HG03520 (cell line): ENCODE measurements at regions not wholly inside any gene's neighbourhood (a gene's known extent, or its start where the extent isn't known, plus 50 kb on each side); places are given as distances from the start of the nearest gene placed in this dataset.
A peak's percentile ranks its signal among the peaks of the same experiment; 100 is the strongest.

ENCODE experiments used
- ATAC-seq: cut with Tn5 transposase; IDR thresholded peaks from one replicate; pipeline ENCODE4 v1.9.1; 2021; ENCODE audit warnings: mild to moderate bottlenecking, moderate library complexity; ENCODE audit not compliant: unreplicated experiment

DNA sequence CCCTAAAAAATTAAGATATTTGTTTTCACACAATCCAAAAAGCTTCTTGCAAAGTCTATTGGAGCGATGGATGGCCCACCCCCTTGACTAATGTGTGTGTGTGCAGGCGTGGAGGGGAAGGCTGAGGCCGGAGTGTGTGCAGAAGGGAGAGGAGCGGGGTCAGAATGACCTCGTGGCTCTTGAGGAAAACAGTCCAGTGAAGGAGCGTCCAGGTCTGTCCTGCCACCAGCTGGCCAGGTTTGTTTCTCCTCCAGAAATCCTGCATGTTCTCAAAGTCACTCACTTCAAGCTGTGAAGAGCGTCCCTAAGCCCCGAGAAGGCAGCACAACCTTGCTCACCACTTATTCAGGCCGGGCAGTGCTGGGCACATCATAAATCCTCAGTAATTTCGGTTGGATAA is 69.5 kb upstream of the SSX2IP start:
- no peak for ATAC-seq

DNA sequence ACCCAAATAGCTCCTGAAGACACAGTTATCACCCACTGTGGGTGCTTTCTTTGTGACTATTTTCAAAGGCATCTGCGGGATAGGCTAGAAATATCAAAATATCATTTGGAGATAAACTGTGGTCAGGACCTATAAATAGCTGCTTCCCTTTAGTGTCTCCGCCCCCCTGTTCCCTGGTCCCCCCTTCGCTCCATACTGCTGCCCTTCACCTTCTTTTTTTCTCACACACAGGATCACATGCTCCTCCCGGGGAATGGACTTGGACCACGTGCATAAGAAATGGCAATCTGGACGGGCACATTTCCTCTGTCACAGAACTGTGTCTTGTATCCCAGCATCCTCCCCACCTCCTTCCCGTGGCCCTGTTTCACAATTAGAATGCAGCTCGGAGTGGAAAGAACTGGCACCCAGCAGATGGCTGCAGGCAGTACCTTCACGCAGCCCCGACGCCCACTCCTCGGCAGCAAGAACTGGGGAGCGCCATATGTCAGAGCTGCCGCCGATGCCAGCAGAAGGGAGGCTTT is 68.8 kb upstream of the SSX2IP start:
- no peak for ATAC-seq

GRCh38 chr1:84758476-84758875 is 68.2 kb upstream of the SSX2IP start:
- ATAC-seq, result no peak

GRCh38 chr1:84757301-84757700 is 67.0 kb upstream of the SSX2IP start:
- no peak for ATAC-seq

DNA sequence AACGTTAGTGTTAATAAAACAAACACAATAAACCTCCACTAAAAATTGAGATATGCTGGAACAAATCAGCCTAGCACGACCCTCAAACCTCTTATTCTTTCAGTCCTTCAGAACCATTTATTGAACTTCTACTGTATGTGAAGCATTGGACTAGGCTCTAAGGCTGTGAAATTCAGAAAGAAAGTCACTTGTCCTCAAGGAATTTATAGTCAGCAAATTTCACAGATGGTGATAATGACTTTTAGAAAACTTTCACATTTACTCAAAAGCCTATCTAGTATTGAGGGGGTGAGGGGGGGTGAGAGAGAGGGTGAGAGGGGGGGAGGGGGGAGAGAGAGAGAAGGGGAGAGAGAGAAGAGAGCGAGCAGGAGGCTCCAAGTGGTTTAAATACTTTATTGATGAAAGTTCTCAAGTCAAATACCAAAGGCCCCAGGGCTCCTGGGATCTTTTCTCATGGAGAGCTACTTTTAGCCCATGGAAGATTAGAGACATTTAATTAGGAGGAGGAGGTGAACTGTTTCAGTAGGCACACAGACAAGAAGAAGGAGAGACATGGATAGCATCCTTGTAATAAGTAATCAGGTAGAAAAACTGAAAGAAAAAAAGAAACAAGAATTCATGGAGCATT is 66.3 kb upstream of the SSX2IP start:
- no peak for ATAC-seq

DNA sequence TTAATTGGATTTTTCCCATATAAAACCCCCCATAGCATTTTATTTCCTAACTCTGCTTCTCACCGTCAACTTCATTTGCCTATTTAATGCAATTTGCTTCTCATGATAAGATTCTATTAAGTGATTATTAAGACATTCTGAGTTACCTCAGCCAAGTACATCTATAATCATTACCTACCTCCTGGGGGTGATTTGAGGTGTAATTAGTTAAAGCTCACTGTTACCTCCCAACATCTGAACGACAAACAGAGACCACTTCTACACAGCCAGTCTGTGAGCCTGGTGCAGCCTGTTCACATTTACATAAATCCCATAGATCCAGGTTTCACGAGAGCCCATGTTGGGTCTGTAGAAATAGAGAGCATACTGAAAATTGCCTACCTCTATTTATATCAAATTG is 65.7 kb upstream of the SSX2IP start:
- ATAC-seq, result no peak

DNA sequence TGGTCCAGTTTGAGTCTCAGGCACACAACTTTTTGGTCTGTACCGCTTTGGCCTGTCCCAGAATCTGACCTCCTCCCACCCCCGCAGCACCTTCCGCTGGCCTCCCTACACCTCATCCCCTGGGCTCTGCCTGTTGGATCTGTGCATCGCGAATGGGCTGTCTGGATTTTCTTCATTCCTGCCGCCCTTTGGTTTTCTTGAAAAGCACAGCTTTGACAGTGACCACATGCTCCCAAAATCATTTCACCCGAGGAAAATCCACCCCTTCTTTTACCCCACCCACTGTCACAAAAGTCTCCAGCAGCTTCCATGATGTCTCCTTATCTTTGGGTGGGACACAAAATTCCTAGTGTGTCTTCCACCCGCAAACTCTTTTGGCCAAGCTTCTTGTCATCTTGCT is 65.0 kb upstream of the SSX2IP start:
- ATAC-seq, result no peak

GRCh38 chr1:84754386-84754703 is 64.1 kb upstream of the SSX2IP start:
- no peak for ATAC-seq

DNA sequence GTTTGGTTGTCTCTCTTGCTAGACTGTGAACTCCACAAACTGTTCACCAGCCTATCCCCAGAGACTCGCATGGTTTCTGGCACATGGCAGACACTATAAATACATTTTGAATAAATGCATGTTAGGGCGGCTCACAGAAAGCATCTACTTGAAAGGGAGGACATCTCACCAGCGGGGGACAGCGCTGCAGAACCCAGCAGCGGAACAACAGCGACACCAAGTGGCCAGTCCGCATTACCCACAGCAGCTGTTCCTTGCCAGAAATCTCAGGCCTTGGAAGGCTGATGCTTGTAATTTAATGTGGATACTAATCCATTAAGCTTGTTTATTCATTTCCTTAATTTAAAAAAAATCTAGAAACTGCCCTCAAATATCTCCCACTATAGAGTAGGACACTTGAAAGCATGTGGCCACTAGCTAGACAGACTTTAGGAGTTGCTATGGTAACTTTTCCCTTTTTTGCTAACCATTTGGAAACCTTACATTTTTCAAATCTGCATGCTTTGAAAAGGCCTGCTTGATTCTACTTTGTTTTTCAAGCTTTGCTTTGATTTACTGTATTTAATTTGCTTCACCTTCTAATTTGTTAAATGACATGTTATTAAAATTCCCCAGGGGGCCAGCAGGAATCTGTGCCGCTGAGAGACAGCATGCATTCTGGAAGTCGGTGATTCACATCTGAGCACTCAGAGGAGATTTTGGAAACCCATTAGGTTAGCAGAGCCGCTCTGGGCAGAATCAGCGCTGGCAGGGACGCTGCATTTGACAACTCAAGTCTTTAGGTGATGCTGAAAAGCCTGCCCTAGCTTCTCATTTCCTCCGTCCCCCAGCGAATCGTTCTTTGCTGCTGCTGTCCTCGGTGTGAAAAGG is 63.5 kb upstream of the SSX2IP start:
- peak; percentile 65 for ATAC-seq

- ATAC-seq, result no peak
These were observed 60.0 kb upstream of the SSX2IP start for GRCh38 chr1:84750110-84750730.

DNA sequence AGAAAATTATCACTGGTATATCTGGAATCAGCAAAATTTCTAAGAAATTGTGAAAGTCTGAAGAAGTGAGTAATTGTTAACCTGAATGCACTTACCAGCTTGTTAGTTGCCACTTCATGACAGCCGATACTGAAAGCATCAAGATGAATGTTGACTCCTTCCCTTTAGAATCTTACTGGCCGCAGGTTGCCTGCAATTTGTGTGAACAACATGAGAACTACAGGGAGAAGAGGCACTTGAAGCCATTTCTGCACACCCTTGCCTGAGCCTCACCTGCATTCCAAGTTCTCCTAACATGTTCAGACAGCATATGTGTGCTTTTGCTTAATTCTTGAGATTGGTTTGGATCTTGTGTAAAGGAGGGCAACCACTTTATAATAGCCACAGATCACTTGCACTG is 59.2 kb upstream of the SSX2IP start:
- no peak for ATAC-seq

DNA sequence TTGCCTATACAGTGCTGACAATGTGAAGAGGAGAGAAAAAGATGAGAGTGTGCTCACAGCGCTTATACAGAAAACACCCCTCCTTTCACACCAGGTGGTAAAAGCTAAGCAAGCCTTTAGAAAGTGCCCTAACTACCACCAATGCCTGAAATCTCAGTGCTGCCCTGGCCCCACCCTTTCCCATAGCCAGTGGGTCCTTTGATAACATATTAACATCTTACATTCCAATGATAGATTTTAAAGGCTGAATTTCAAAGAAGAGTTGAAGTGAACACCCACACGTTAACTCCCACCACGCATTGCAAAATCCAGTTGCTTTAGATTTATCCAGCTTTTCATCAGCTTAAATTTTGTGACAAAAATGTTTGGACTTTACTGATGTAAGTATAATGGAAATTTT is 58.1 kb upstream of the SSX2IP start:
- ATAC-seq, result no peak

- no peak for ATAC-seq
These were observed 55.6 kb upstream of the SSX2IP start for GRCh38 chr1:84745857-84746256.

DNA sequence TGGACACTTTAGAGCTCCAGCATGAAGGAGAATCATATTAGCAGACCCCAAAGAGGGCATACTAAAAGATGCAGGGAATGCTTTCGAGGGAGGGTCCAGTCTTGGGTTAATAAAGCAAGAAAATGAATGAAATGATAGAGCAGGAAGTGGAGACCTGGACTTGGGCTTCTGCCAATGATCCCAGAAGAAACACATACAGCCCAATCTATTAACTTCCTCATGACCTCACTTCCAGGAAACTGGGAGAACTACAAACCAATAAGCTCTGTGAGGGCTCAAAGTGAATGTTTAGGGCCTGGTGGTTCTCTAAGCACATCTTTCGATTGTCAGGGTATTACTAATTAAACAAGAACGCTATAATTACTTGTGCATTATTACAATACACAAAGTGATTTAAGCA is 53.6 kb upstream of the SSX2IP start:
- no peak for ATAC-seq

- peak; percentile 64 for ATAC-seq
These were observed 52.4 kb upstream of the SSX2IP start for GRCh38 chr1:84742653-84743052.

GRCh38 chr1:84740050-84740714 is 49.9 kb upstream of the SSX2IP start:
- ATAC-seq, result no peak
